K562 (cell line): ENCODE measurements at regions not wholly inside any gene's neighbourhood (a gene's known extent, or its start where the extent isn't known, plus 50 kb on each side); places are given as distances from the start of the nearest gene placed in this dataset.

Experiments
- ATAC-seq: fragments of 200-7000 bp; cut with Tn5 transposase; 3 replicates; pipeline ENCODE4 v1.9.1; 2020; ENCODE audit warnings: moderate library complexity
- BruUV-seq: library from RNA; stranded (reverse); fragments of 400-500 nt; replicated peaks from 2 replicates; lab custom pipeline; 2021; lab: Mats Ljungman, UMichigan
- CTCF ChIA-PET: fragments of 300-600 bp; formaldehyde crosslinking; extraction: SDS; loops from one replicate; lab custom pipeline; 2021; ENCODE audit warnings: low intra/inter-chr PET ratio; lab: Yijun Ruan, JAX
- POLR2A ChIA-PET: fragments of 300-600, 350-650 bp; sonication (Branson Sonifier 250); formaldehyde crosslinking; extraction: SDS; loops from one replicate; lab custom pipeline; 2021; ENCODE audit warnings: antibody characterized with exemption, inconsistent platforms; lab: Yijun Ruan, JAX
- DNase-seq, 4 experiments: peaks; one replicate each; pipeline versions ENCODE4 v3.0.0 to v3.0.0-alpha.2; 2011 to 2018; ENCODE audit warnings: low spot score in 3 of 4, mixed read lengths in 3 of 4; ENCODE audit errors: extremely low read depth in 1 of 4
- FAIRE-seq: peaks from 2 replicates; lab custom pipeline; 2011; peaks lifted over from hg19 to GRCh38; lab: Jason Lieb, UNC
- H2AFZ ChIP-seq: 2 replicates; pipeline ENCODE4 v1.6.0; 2011; ENCODE audit warnings: low read depth, low read length, control low read depth, inconsistent platforms
- H3K27ac ChIP-seq: fragments of 200-600 bp; 3 replicates; pipeline ENCODE4 v1.8.0; 2011; ENCODE audit warnings: low read depth, mild to moderate bottlenecking, control low read depth, inconsistent platforms, low read length, moderate library complexity, mixed read lengths; ENCODE audit errors: extremely low read depth
- H3K27me3 ChIP-seq, 2 experiments: fragments of 300-600 bp in 1 of 2; 2 replicates in 1 of 2; 3 replicates in 1 of 2; pipeline versions ENCODE4 v1.6.0 to v1.8.0; 2011; ENCODE audit warnings: inconsistent platforms in 2 of 2, low read length in 2 of 2, mild to moderate bottlenecking in 1 of 2, mixed read lengths in 1 of 2, moderate library complexity in 1 of 2; ENCODE audit not compliant: control insufficient read depth in 2 of 2, insufficient read depth in 2 of 2
- H3K36me3 ChIP-seq: fragments of 300-600 bp; 3 replicates; pipeline ENCODE4 v1.8.0; 2011; ENCODE audit warnings: mild to moderate bottlenecking, low read length, inconsistent platforms; ENCODE audit not compliant: control insufficient read depth, insufficient read depth
- H3K4me1 ChIP-seq, 2 experiments: fragments of 200-600 bp in 1 of 2; replicated peaks in 1 of 2; 2 replicates in 1 of 2; 3 replicates in 1 of 2; pipeline versions ENCODE4 v1.5.1 to v1.8.0; 2011; ENCODE audit warnings: inconsistent platforms in 2 of 2, low read length in 2 of 2, mild to moderate bottlenecking in 1 of 2, mixed read lengths in 1 of 2, moderate library complexity in 1 of 2; ENCODE audit not compliant: control insufficient read depth in 2 of 2, insufficient read depth in 2 of 2
- H3K4me2 ChIP-seq: 2 replicates; pipeline ENCODE4 v1.6.1; 2011; ENCODE audit warnings: low read length, control low read depth, inconsistent platforms, mixed read lengths; ENCODE audit not compliant: insufficient read depth
- H3K4me3 ChIP-seq: fragments of 200-600 bp; sonication (generic), shearing (Covaris generic); 2 replicates; pipeline ENCODE4 v1.5.1; 2016; ENCODE audit warnings: control low read depth, inconsistent platforms
- H3K79me2 ChIP-seq: fragments of 200-600 bp; 3 replicates; pipeline ENCODE4 v1.8.0; 2011; ENCODE audit warnings: low read length, inconsistent platforms; ENCODE audit not compliant: control insufficient read depth, insufficient read depth
- H3K9ac ChIP-seq, 2 experiments: 2 replicates each; pipeline versions ENCODE4 v1.6.0 to v1.6.1; 2011; ENCODE audit warnings: low read depth in 2 of 2, low read length in 2 of 2, control low read depth in 1 of 2, inconsistent platforms in 1 of 2, mild to moderate bottlenecking in 1 of 2, mixed read lengths in 1 of 2; ENCODE audit not compliant: insufficient read depth in 1 of 2
- H3K9me1 ChIP-seq: one replicate; pipeline ENCODE4 v1.6.0; 2011; ENCODE audit warnings: inconsistent platforms, mild to moderate bottlenecking, low read length, moderate library complexity; ENCODE audit not compliant: control insufficient read depth, insufficient read depth
- H3K9me3 ChIP-seq: replicated peaks from 2 replicates; pipeline ENCODE4 v1.5.1; 2011; ENCODE audit warnings: low read depth, low read length, inconsistent platforms; ENCODE audit not compliant: control insufficient read depth, insufficient read depth
- H4K20me1 ChIP-seq: replicated peaks from 2 replicates; pipeline ENCODE4 v1.6.1; 2011; ENCODE audit warnings: low read length, inconsistent platforms, mixed read lengths; ENCODE audit not compliant: control insufficient read depth, insufficient read depth
- HLTF ChIP-seq: fragments of 450-650 bp; IDR thresholded peaks from 2 replicates; pipeline ENCODE4 v1.6.1; 2016
- ILF3 ChIP-seq: fragments of 450-650 bp; IDR thresholded peaks from 2 replicates; pipeline ENCODE4 v1.6.1; 2018; ENCODE audit warnings: antibody characterized with exemption, mild to moderate bottlenecking, moderate library complexity, borderline replicate concordance
- PHF8 ChIP-seq: fragments of 200-600 bp; sonication (generic); IDR thresholded peaks from 2 replicates; pipeline ENCODE4 v1.6.1; 2012; ENCODE audit warnings: mixed run types, mild to moderate bottlenecking, inconsistent platforms, low read length, moderate library complexity, borderline replicate concordance
- TFAM ChIP-seq: fragments of 250-450 bp; sonication (Bioruptor Pico); conservative IDR thresholded peaks from 2 replicates; pipeline ENCODE4 v1.5.0; 2021; ENCODE audit warnings: mild to moderate bottlenecking, moderate library complexity
- ZC3H4 ChIP-seq: sonication (generic); formaldehyde crosslinking; IDR thresholded peaks from 2 replicates; pipeline ENCODE4 v1.9.0; 2021; ENCODE audit warnings: missing genetic modification reagents, borderline replicate concordance
- WGBS: fragments of 100-300 bp; shearing (Covaris generic); methylation state at CpG from one replicate; pipeline ENCODE4 v1.1.6; 2016; ENCODE audit warnings: low coverage, mixed read lengths; ENCODE audit not compliant: insufficient coverage; ENCODE audit errors: missing lambda C conversion rate; 5-methylcytosine and 5-hydroxymethylcytosine counted together
- in situ Hi-C: fragments of 300-500 bp; cut with MboI; formaldehyde crosslinking; loops from 4 replicates; pipeline ENCODE4 v1.15.0; 2018; ENCODE audit warnings: inconsistent platforms, mixed read lengths
- intact Hi-C: fragments of 100-400 bp; cut with micrococcal nuclease; formaldehyde crosslinking; loops from 2 replicates; pipeline ENCODE4 v1.14.2; 2022
- TF ChIP-seq, protein P1 (sequence below): fragments of 150-350 bp; conservative IDR thresholded peaks from 2 replicates; pipeline ENCODE4 v1.6.1; 2014; ENCODE audit warnings: low read length
- TF ChIP-seq, protein P2 (sequence below): fragments of 250-450 bp; sonication (Bioruptor Pico); IDR thresholded peaks from 2 replicates; pipeline ENCODE4 v1.5.0; 2022; ENCODE audit warnings: mild to moderate bottlenecking
- TF ChIP-seq, protein P3 (sequence below): sonication (generic); formaldehyde crosslinking; IDR thresholded peaks from 2 replicates; pipeline ENCODE4 v1.8.1; 2022; ENCODE audit warnings: missing genetic modification reagents

DNA sequence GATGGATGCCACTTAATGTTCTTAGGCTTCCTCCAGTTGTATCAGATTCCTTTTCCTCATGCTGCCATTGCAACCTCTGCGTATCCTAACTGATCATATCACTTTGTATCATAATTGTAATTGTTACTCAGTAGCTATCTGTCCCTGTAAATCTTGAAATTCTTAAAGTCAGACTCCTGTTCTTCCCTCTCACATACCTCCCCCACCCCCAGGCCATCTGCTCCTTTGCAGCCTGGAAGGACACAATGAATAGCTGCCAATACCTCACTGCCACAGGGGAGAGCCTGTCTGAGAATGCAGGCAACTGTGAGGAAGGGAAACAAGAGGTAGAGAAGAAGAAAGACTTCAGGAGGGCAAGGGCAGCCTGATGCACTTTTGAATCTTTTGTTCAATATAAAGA, 228.5 kb downstream of the ENC1 start:
- intact Hi-C loops, result no loop called here
- no peaks in the 10 kb centered on the region for H3K79me2 ChIP-seq
- H3K4me3 ChIP-seq, result no peak overlapping the region
- WGBS, result 0% methylated on average over 1 of the region's 1 CpG
- no peaks in the 10 kb centered on the region for H3K9me1 ChIP-seq
- H3K9ac ChIP-seq, result no peak overlapping the region
- H3K27ac ChIP-seq, result no peak overlapping the region
- no peaks in the 10 kb centered on the region for H3K9me3 ChIP-seq
- BruUV-seq, result no TSS peak
- peaks cover 0 to 8% of the 10 kb centered on the region in 2 experiments; a peak in 1 of 5 replicates for H3K27me3 ChIP-seq
- no peak for FAIRE-seq
- no peak for DNase-seq
- CTCF ChIA-PET, result no interaction called here
- H4K20me1 ChIP-seq, result no peaks in the 10 kb centered on the region
- TF ChIP-seq ILF3, result no peak
- no peak for TF ChIP-seq TFAM (CRISPR knock-in tag)
- POLR2A ChIA-PET, result interaction anchor here (0.5 to 0.6 kb wide), 2 partner anchors 11 to 14 kb away, joined by 3 to 4 read pairs; no protein-coding TSS in a partner anchor
- no peak overlapping the region for H2AFZ ChIP-seq
- in situ Hi-C loops, result no loop called here
- H3K36me3 ChIP-seq, result no peaks in the 10 kb centered on the region
- H3K4me1 ChIP-seq, result peaks cover 0 to 13% of the 10 kb centered on the region in 2 experiments; a peak in 3 of 5 replicates
- ATAC-seq, result no peak
- H3K4me2 ChIP-seq, result no peak overlapping the region

DNA sequence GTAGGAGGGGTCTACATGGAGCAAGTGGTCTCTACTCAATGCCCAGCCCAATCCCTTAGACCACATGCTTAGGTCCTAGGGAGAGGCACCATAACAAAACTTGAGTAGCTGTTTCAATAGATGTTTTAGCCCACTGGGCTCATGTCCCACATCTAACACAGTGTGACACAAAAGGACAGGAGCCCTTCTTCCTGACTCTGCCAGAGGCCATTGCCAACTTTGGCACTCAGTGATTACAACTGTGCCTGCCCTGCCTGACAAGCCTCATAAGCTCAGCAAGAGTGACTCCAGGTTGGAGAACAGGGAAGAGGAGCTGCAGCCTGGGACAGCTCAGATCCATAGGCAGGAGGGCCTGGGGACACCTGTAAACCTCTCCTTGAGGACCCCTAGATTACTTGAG, 230.8 kb downstream of the ENC1 start:
- no peaks in the 10 kb centered on the region for H3K9me1 ChIP-seq
- peaks cover 0 to 7% of the 10 kb centered on the region in 2 experiments; a peak in 2 of 5 replicates for H3K4me1 ChIP-seq
- H2AFZ ChIP-seq, result no peak overlapping the region
- FAIRE-seq (no peak), DNase-seq (no peak), ATAC-seq (no peak)
- H3K9me3 ChIP-seq, result no peaks in the 10 kb centered on the region
- no TSS peak for BruUV-seq
- peaks cover 0 to 8% of the 10 kb centered on the region in 2 experiments; a peak in 1 of 5 replicates for H3K27me3 ChIP-seq
- H3K4me2 ChIP-seq, result no peak overlapping the region
- H3K27ac ChIP-seq, result no peak overlapping the region
- H3K9ac ChIP-seq, result no peak overlapping the region
- CTCF ChIA-PET, result no interaction called here
- no peaks in the 10 kb centered on the region for H4K20me1 ChIP-seq
- no peak overlapping the region for H3K4me3 ChIP-seq
- H3K36me3 ChIP-seq, result no peaks in the 10 kb centered on the region
- POLR2A ChIA-PET, result no interaction called here
- in situ Hi-C loops (no loop called here), intact Hi-C loops (no loop called here)
- no peaks in the 10 kb centered on the region for H3K79me2 ChIP-seq
- TF ChIP-seq, protein P1, sequence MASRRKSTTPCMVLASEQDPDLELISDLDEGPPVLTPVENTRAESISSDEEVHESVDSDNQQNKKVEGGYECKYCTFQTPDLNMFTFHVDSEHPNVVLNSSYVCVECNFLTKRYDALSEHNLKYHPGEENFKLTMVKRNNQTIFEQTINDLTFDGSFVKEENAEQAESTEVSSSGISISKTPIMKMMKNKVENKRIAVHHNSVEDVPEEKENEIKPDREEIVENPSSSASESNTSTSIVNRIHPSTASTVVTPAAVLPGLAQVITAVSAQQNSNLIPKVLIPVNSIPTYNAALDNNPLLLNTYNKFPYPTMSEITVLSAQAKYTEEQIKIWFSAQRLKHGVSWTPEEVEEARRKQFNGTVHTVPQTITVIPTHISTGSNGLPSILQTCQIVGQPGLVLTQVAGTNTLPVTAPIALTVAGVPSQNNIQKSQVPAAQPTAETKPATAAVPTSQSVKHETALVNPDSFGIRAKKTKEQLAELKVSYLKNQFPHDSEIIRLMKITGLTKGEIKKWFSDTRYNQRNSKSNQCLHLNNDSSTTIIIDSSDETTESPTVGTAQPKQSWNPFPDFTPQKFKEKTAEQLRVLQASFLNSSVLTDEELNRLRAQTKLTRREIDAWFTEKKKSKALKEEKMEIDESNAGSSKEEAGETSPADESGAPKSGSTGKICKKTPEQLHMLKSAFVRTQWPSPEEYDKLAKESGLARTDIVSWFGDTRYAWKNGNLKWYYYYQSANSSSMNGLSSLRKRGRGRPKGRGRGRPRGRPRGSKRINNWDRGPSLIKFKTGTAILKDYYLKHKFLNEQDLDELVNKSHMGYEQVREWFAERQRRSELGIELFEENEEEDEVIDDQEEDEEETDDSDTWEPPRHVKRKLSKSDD, result no peak
- TF ChIP-seq, protein P2, sequence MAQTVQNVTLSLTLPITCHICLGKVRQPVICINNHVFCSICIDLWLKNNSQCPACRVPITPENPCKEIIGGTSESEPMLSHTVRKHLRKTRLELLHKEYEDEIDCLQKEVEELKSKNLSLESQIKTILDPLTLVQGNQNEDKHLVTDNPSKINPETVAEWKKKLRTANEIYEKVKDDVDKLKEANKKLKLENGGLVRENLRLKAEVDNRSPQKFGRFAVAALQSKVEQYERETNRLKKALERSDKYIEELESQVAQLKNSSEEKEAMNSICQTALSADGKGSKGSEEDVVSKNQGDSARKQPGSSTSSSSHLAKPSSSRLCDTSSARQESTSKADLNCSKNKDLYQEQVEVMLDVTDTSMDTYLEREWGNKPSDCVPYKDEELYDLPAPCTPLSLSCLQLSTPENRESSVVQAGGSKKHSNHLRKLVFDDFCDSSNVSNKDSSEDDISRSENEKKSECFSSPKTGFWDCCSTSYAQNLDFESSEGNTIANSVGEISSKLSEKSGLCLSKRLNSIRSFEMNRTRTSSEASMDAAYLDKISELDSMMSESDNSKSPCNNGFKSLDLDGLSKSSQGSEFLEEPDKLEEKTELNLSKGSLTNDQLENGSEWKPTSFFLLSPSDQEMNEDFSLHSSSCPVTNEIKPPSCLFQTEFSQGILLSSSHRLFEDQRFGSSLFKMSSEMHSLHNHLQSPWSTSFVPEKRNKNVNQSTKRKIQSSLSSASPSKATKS (CRISPR knock-in tag), result no peak
- no peak for TF ChIP-seq HLTF
- TF ChIP-seq PHF8, result no peak
- TF ChIP-seq, protein P3, sequence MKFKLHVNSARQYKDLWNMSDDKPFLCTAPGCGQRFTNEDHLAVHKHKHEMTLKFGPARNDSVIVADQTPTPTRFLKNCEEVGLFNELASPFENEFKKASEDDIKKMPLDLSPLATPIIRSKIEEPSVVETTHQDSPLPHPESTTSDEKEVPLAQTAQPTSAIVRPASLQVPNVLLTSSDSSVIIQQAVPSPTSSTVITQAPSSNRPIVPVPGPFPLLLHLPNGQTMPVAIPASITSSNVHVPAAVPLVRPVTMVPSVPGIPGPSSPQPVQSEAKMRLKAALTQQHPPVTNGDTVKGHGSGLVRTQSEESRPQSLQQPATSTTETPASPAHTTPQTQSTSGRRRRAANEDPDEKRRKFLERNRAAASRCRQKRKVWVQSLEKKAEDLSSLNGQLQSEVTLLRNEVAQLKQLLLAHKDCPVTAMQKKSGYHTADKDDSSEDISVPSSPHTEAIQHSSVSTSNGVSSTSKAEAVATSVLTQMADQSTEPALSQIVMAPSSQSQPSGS (CRISPR knock-in tag), result no peak
- no peak for TF ChIP-seq ZC3H4 (CRISPR knock-in tag)
